HCT116 (cell line): ENCODE measurements at regions not wholly inside any gene's neighbourhood (a gene's known extent, or its start where the extent isn't known, plus 50 kb on each side); places are given as distances from the start of the nearest gene placed in this dataset.

ENCODE experiments used
- ATAC-seq: fragments of 200-7000 bp; cut with Tn5 transposase; 2 replicates; pipeline ENCODE4 v1.9.1; 2020; ENCODE audit warnings: mild to moderate bottlenecking, moderate library complexity
- BruUV-seq: library from RNA; stranded (reverse); fragments of 400-500 nt; replicated peaks from 2 replicates; lab custom pipeline; 2021; lab: Mats Ljungman, UMichigan
- CTCF ChIA-PET: fragments of 300-600 bp; sonication (Branson Sonifier 250); formaldehyde crosslinking; loops from one replicate; lab custom pipeline; 2021; ENCODE audit warnings: antibody characterized with exemption; lab: Charles Lee
- POLR2A ChIA-PET: fragments of 300-600, 350-600 bp; sonication (Branson Sonifier 250); formaldehyde crosslinking; loops from one replicate; lab custom pipeline; 2021; ENCODE audit warnings: antibody characterized with exemption; lab: Charles Lee
- RAD21 ChIA-PET, 2 experiments: fragments of 300-600 bp; sonication (Branson Sonifier 250); formaldehyde crosslinking; loops; one replicate each; lab custom pipeline; 2023; ENCODE audit warnings: low total read pairs in 2 of 2; ENCODE audit not compliant: uncharacterized antibody in 2 of 2, unreplicated experiment in 2 of 2, low non-redundant PET in 1 of 2; lab: Charles Lee
- DNase-seq: peaks from one replicate; pipeline ENCODE4 v3.0.0-alpha.2; 2010; ENCODE audit warnings: low read depth, low spot score
- H2AFZ ChIP-seq: fragments of 200-600 bp; shearing (Covaris generic), sonication (generic); 2 replicates; pipeline ENCODE4 v1.6.1; 2017; ENCODE audit warnings: low read depth, mixed run types, mixed read lengths, antibody characterized with exemption, low read length; ENCODE audit not compliant: poor library complexity, severe bottlenecking
- H3K27ac ChIP-seq: 2 replicates; pipeline ENCODE4 v1.5.1; 2012; ENCODE audit warnings: low read depth, low read length
- H3K27me3 ChIP-seq: fragments of 200-600 bp; sonication (generic); 2 replicates; pipeline ENCODE4 v1.6.1; 2016; ENCODE audit warnings: mixed run types, low read length, mixed read lengths; ENCODE audit not compliant: insufficient read depth
- H3K36me3 ChIP-seq, 2 experiments: fragments of 200-500 bp in 1 of 2; fragments of 200-600 bp in 1 of 2; sonication (Bioruptor generic) in 1 of 2; sonication (generic) in 1 of 2; 2 replicates each; pipeline versions ENCODE4 v1.5.1 to v1.6.1; 2014 to 2016; ENCODE audit warnings: low read length in 2 of 2, inconsistent platforms in 1 of 2, mixed read lengths in 1 of 2, mixed run types in 1 of 2; ENCODE audit not compliant: insufficient read depth in 2 of 2, control insufficient read depth in 1 of 2
- H3K4me1 ChIP-seq, 2 experiments: fragments of 200-600 bp in 1 of 2; sonication (generic) in 1 of 2; 2 replicates each; pipeline versions ENCODE4 v1.5.1 to v1.6.1; 2012 to 2017; ENCODE audit warnings: low read length in 2 of 2, inconsistent platforms in 1 of 2, mild to moderate bottlenecking in 1 of 2, mixed read lengths in 1 of 2, mixed run types in 1 of 2, moderate library complexity in 1 of 2; ENCODE audit not compliant: insufficient read depth in 2 of 2, control insufficient read depth in 1 of 2
- H3K4me2 ChIP-seq: fragments of 200-600 bp; sonication (generic); 2 replicates; pipeline ENCODE4 v1.6.1; 2017; ENCODE audit warnings: mixed run types, low read length, mixed read lengths
- H3K4me3 ChIP-seq, 2 experiments: fragments of 200-600 bp in 1 of 2; sonication (generic) in 1 of 2; replicated peaks in 1 of 2; 2 replicates each; pipeline ENCODE4 v1.5.1; 2011 to 2016; ENCODE audit warnings: low read length in 2 of 2, control low read depth in 1 of 2, low read depth in 1 of 2, mild to moderate bottlenecking in 1 of 2, mixed read lengths in 1 of 2, mixed run types in 1 of 2
- H3K79me2 ChIP-seq: fragments of 200-600 bp; sonication (generic); 2 replicates; pipeline ENCODE4 v1.6.1; 2017; ENCODE audit warnings: mild to moderate bottlenecking, mixed run types, low read length, moderate library complexity, mixed read lengths; ENCODE audit not compliant: insufficient read depth
- H3K9ac ChIP-seq: fragments of 200-600 bp; sonication (generic); 2 replicates; pipeline ENCODE4 v1.6.1; 2016; ENCODE audit warnings: low read length, mixed read lengths
- H3K9me2 ChIP-seq: fragments of 200-600 bp; sonication (generic), shearing (Covaris generic); 2 replicates; pipeline ENCODE4 v1.6.1; 2017; ENCODE audit warnings: mixed run types, mild to moderate bottlenecking, moderate library complexity; ENCODE audit not compliant: insufficient read depth
- H3K9me3 ChIP-seq, 2 experiments: fragments of 200-500 bp in 1 of 2; fragments of 200-600 bp in 1 of 2; sonication (Bioruptor generic) in 1 of 2; sonication (generic) in 1 of 2; 2 replicates each; pipeline ENCODE4 v1.6.1; 2014 to 2017; ENCODE audit warnings: low read length in 2 of 2, mixed read lengths in 2 of 2, inconsistent platforms in 1 of 2, low read depth in 1 of 2, mild to moderate bottlenecking in 1 of 2, mixed run types in 1 of 2, moderate library complexity in 1 of 2; ENCODE audit not compliant: control insufficient read depth in 1 of 2, insufficient read depth in 1 of 2
- H4K20me1 ChIP-seq: fragments of 200-600 bp; sonication (generic), shearing (Covaris generic); 2 replicates; pipeline ENCODE4 v1.6.1; 2017; ENCODE audit warnings: mixed run types, mild to moderate bottlenecking, moderate library complexity; ENCODE audit not compliant: insufficient read depth
- CBX3 ChIP-seq: IDR thresholded peaks from 2 replicates; pipeline ENCODE4 v1.6.1; 2012; ENCODE audit warnings: low read depth
- CEBPB ChIP-seq: IDR thresholded peaks from 2 replicates; pipeline ENCODE4 v1.6.1; 2012; ENCODE audit warnings: low read depth
- EGR1 ChIP-seq: IDR thresholded peaks from 2 replicates; pipeline ENCODE4 v1.6.1; 2012; ENCODE audit warnings: low read depth
- EZH2 ChIP-seq: fragments of 200-600 bp; sonication (generic); IDR thresholded peaks from 2 replicates; pipeline ENCODE4 v1.6.1; 2017; ENCODE audit warnings: antibody characterized with exemption, mixed run types
- EZH2phosphoT487 ChIP-seq: fragments of 200-600 bp; IDR thresholded peaks from 2 replicates; pipeline ENCODE4 v1.6.1; 2018; ENCODE audit warnings: antibody characterized with exemption, borderline replicate concordance
- FOSL1 ChIP-seq: IDR thresholded peaks from 2 replicates; pipeline ENCODE4 v1.6.1; 2012; ENCODE audit warnings: low read depth
- POLR2A ChIP-seq: IDR thresholded peaks from 2 replicates; pipeline ENCODE4 v1.7.0; 2011; ENCODE audit warnings: borderline replicate concordance; ENCODE audit not compliant: insufficient read depth, insufficient read length; ENCODE audit errors: extremely low read depth
- RAD21 ChIP-seq: IDR thresholded peaks from 2 replicates; pipeline ENCODE4 v1.6.1; 2012; ENCODE audit warnings: low read depth, mild to moderate bottlenecking
- SP1 ChIP-seq: IDR thresholded peaks from 2 replicates; pipeline ENCODE4 v1.6.1; 2012; ENCODE audit warnings: low read depth
- SRF ChIP-seq: IDR thresholded peaks from 2 replicates; pipeline ENCODE4 v1.6.1; 2012; ENCODE audit warnings: low read depth
- TCF7L2 ChIP-seq: IDR thresholded peaks from 2 replicates; pipeline ENCODE4 v1.7.0; 2011; ENCODE audit warnings: borderline replicate concordance, inconsistent platforms; ENCODE audit not compliant: insufficient read depth, insufficient read length; ENCODE audit errors: extremely low read depth
- YY1 ChIP-seq: IDR thresholded peaks from 2 replicates; pipeline ENCODE4 v1.6.1; 2011; ENCODE audit warnings: low read length, low read depth, moderate library complexity, mild to moderate bottlenecking; ENCODE audit not compliant: insufficient replicate concordance; ENCODE audit errors: extremely low read depth
- ZFX ChIP-seq: fragments of 450-650 bp; IDR thresholded peaks from 2 replicates; pipeline ENCODE4 v1.6.1; 2017
- ZNF274 ChIP-seq: fragments of 200-500 bp; sonication (Bioruptor generic); IDR thresholded peaks from 2 replicates; pipeline ENCODE4 v1.6.1; 2014; ENCODE audit warnings: mild to moderate bottlenecking, low read depth, low read length, inconsistent platforms
- intact Hi-C: fragments of 100-400 bp; cut with micrococcal nuclease; formaldehyde crosslinking; loops from 2 replicates; pipeline ENCODE4 v1.10.0; 2022
- TF ChIP-seq, protein P1 (sequence below), 3 experiments: fragments of 200-600 bp in 1 of 3; sonication (generic) in 1 of 3; IDR thresholded peaks in 2 of 3; conservative IDR thresholded peaks in 1 of 3; 2 replicates each; pipeline ENCODE4 v1.5.1; 2012 to 2017; ENCODE audit warnings: low read depth in 2 of 3, low read length in 2 of 3, antibody characterized with exemption in 1 of 3, borderline replicate concordance in 1 of 3, control low read depth in 1 of 3, mild to moderate bottlenecking in 1 of 3, mixed read lengths in 1 of 3, mixed run types in 1 of 3, moderate library complexity in 1 of 3; ENCODE audit not compliant: insufficient read depth in 1 of 3

DNA sequence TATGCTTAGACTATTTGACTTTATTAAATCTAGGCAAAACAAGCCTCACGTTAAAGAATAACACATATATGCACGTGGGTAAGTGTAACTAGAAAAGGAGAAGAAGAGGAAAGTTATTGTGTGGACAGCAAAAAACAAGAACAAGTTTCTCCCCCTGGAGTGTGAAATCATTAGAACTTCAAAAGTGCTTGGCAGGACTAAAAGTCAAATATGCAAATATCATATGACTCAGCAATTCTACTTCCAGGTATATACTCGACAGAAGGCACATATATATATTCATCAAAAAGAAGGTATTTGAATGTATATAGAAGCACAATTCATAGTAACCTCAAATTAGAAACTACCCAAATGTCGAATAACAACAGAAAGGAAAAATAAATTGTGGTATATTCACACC is 68.9 kb upstream of the STXBP5L start:
- RAD21 ChIA-PET, result no interaction called here
- no TSS peak for BruUV-seq
- Histone ChIP-seq H3K79me2 (no peaks in the 10 kb centered on the region), H3K9me2 (no peaks in the 10 kb centered on the region), H3K27me3 (no peaks in the 10 kb centered on the region), H3K4me1 (no peaks in the 10 kb centered on the region), H3K4me3 (no peak overlapping the region)
- ATAC-seq, result no peak
- TF ChIP-seq EZH2phosphoT487 (no peak), EGR1 (no peak), EZH2 (no peak), SRF (no peak), RAD21 (no peak), FOSL1 (no peak), POLR2A (no peak), YY1 (no peak), TCF7L2 (no peak), ZFX (no peak), SP1 (no peak), CBX3 (no peak), ZNF274 (no peak), CEBPB (no peak)
- TF ChIP-seq, protein P1, sequence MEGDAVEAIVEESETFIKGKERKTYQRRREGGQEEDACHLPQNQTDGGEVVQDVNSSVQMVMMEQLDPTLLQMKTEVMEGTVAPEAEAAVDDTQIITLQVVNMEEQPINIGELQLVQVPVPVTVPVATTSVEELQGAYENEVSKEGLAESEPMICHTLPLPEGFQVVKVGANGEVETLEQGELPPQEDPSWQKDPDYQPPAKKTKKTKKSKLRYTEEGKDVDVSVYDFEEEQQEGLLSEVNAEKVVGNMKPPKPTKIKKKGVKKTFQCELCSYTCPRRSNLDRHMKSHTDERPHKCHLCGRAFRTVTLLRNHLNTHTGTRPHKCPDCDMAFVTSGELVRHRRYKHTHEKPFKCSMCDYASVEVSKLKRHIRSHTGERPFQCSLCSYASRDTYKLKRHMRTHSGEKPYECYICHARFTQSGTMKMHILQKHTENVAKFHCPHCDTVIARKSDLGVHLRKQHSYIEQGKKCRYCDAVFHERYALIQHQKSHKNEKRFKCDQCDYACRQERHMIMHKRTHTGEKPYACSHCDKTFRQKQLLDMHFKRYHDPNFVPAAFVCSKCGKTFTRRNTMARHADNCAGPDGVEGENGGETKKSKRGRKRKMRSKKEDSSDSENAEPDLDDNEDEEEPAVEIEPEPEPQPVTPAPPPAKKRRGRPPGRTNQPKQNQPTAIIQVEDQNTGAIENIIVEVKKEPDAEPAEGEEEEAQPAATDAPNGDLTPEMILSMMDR (IDR thresholded peaks at IDR 0.05 in 2 of 3, conservative IDR thresholded peaks at IDR 0.05 in 1 of 3; ENCODE audit: borderline replicate concordance in 1 of 3, insufficient read depth in 1 of 3, low read depth in 2 of 3, low read length in 2 of 3), result no peak
- TF ChIP-seq, all 23 proteins: peak for 0
- DNase-seq, result no peak
- Histone ChIP-seq H4K20me1 (no peaks in the 10 kb centered on the region), H3K4me2 (no peak overlapping the region), H3K9ac (no peak overlapping the region), H3K9me3 (no peaks in the 10 kb centered on the region), H2AFZ (no peak overlapping the region), H3K36me3 (no peaks in the 10 kb centered on the region), H3K27ac (no peak overlapping the region)
- ChIA-PET CTCF (no interaction called here), POLR2A (no interaction called here)
- intact Hi-C loops, result no loop called here
